Heart right ventricle (tissue), 16 donors: ENCODE measurements at regions not wholly inside any gene's neighbourhood (a gene's known extent, or its start where the extent isn't known, plus 50 kb on each side); places are given as distances from the start of the nearest gene placed in this dataset.
"Not testable (repeated sequence)": the region's sequence is repeated elsewhere in the genome, so short reads cannot be mapped to it uniquely, and the experiment has no call there.

Experiments used
- ATAC-seq, 8 donors: fragments of 200-7000 bp; cut with Tn5 transposase; one replicate each; pipeline ENCODE4 v1.9.1; 2020; ENCODE audit warnings: mild to moderate bottlenecking in 8 of 8, moderate library complexity in 8 of 8, moderate number of reproducible peaks in 1 of 8
- DNase-seq, 2 donors: peaks; one replicate each; pipeline ENCODE4 v3.0.0-alpha.2; 2020
- H3K27ac ChIP-seq, 10 donors: fragments of 200-600 bp; sonication (generic) in 2 of 10; one replicate each; pipeline versions ENCODE4 v1.5.0 to v1.8.0; 2020 to 2022; ENCODE audit warnings: mild to moderate bottlenecking in 3 of 10
- H3K27me3 ChIP-seq, 7 donors: fragments of 200-600 bp; one replicate each; pipeline ENCODE4 v1.8.0; 2021 to 2022; ENCODE audit warnings: mild to moderate bottlenecking in 2 of 7
- H3K36me3 ChIP-seq, 9 donors: fragments of 200-600 bp; sonication (generic) in 1 of 9; one replicate each; pipeline versions ENCODE4 v1.5.0 to v1.8.0; 2020 to 2022; ENCODE audit warnings: mild to moderate bottlenecking in 2 of 9
- H3K4me1 ChIP-seq, 9 donors: fragments of 200-600 bp; sonication (generic) in 1 of 9; one replicate each; pipeline versions ENCODE4 v1.5.0 to v1.8.0; 2020 to 2022; ENCODE audit warnings: mild to moderate bottlenecking in 4 of 9
- H3K4me3 ChIP-seq, 10 donors: fragments of 200-600 bp; sonication (generic) in 2 of 10; one replicate each; pipeline versions ENCODE4 v1.5.0 to v1.8.0; 2020 to 2022; ENCODE audit warnings: mild to moderate bottlenecking in 7 of 10, moderate library complexity in 2 of 10
- H3K9me3 ChIP-seq, 11 donors: fragments of 200-600 bp in 10 of 11; sonication (generic) in 2 of 11; one replicate each; pipeline versions ENCODE4 v1.5.0 to v1.8.0; 2013 to 2022; ENCODE audit warnings: mild to moderate bottlenecking in 2 of 11, control low read depth in 1 of 11, moderate library complexity in 1 of 11
- CTCF ChIP-seq, 9 donors: fragments of 200-600 bp; sonication (generic) in 2 of 9; IDR thresholded peaks; one replicate each; pipeline versions ENCODE4 v1.5.0 to v1.8.0; 2021 to 2022; ENCODE audit warnings: antibody characterized with exemption in 9 of 9, mild to moderate bottlenecking in 5 of 9, moderate library complexity in 1 of 9
- WGBS, 2 donors: extraction: QIAGEN DNeasy Blood & Tissue Kit; methylation state at CpG; one replicate each; pipeline ENCODE4 v1.1.7; 2013; ENCODE audit warnings: inconsistent platforms in 1 of 2; 5-methylcytosine and 5-hydroxymethylcytosine counted together
- intact Hi-C, 10 donors: fragments of 100-400 bp; cut with DNase I; formaldehyde crosslinking; loops; one replicate each; pipeline versions ENCODE4 v1.11.1 to v1.14.2; 2022
- donor health status: Arrhythmogenic right ventricular cardiomyopathy.
- donor health status: ischemic (EF 13 %, LVEDD 7.1; RV severe dilation, severe dysfunction).
- donor health status: healthy with polysubstance abuse.
- donor health status: DM: no; HTN: yes; CAD: no.
- donor health status: DM: no; HTN: no; CAD: no.
- donor health status: ischemic (EF 25% LVEDD 6.9; RV normal size, moderate dysfunction).
- donor health status: ischemic (EF 25% LVEDD 5.7; RV mildly dilated, moderate dysfunction).
- donor health status: healthy.
- donor health status: DM: yes; HTN: yes; CAD: no.
- donor health status: Ischemic cardiomyopathy.
- donor health status: ischemic (EF 35%, LVEDD 5.7; RV mildly dilated, moderate dysfunction).
- donor health status: nonischemic (EF 11% LVEDD 7.7; RV severe dilation, severe dysfunction).
- donor health status: DM: yes; HTN: yes; CAD: no.
- donor health status: PGD.
- donor health status: ischemic (EF 29% LVEDD 5.4; RV normal size, mild dysfunction).
- donor health status: nonischemic (EF 23%, LVEDD 6.1; RV moderate dilation, normal function).

- Histone ChIP-seq H3K9me3 (peaks cover 0 to 3% (median 0%) of the 10 kb centered on the region in 11 donors), H3K36me3 (no peaks in the 10 kb centered on the region), H3K4me3 (no peak overlapping the region), H3K27me3 (no peaks in the 10 kb centered on the region), H3K27ac (no peak overlapping the region), H3K4me1 (no peaks in the 10 kb centered on the region)
- WGBS, 2 donors, result 89 to 93% methylated on average over 16 of the region's 16 CpGs
- DNase-seq (no peak), ATAC-seq (no peak)
- no peak for TF ChIP-seq CTCF (IDR thresholded peaks at IDR 0.05)
- intact Hi-C loops, result no loop called here
Measured at GRCh38 chr5:18732556-18733479, 1098.6 kb downstream of the TAF11L14 start.

- WGBS, 2 donors, result 69 to 71% methylated on average over 2 of the region's 2 CpGs
- Histone ChIP-seq H3K4me1 (no peaks in the 10 kb centered on the region), H3K36me3 (no peaks in the 10 kb centered on the region), H3K27me3 (no peaks in the 10 kb centered on the region), H3K9me3 (peaks cover 0 to 3% (median 0%) of the 10 kb centered on the region in 11 donors), H3K4me3 (no peak overlapping the region), H3K27ac (no peak overlapping the region)
- no peak for DNase-seq
- intact Hi-C loops, result no loop called here
- no peak for TF ChIP-seq CTCF (IDR thresholded peaks at IDR 0.05)
- ATAC-seq, result no peak
Measured at GRCh38 chr5:18736051-18736398, 1101.8 kb downstream of the TAF11L14 start.

DNA sequence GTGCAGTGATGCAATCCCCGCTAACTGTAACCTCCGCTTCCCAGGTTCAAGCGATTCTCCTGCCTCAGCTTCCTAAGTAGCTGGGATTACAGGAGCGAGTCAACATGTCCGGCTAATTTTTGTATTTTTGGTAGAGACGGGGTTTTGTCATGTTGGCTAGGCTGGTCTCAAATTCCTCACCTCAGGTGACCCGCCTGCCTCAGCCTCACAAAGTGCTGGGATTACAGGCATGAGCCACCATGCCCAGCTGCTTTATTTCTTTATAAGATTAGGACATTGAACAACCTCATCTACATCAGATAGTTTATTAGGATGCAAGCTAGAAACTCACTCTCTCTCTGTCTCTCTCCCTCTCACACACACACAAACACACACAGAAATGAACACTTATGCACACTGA lies 1102.5 kb downstream of the TAF11L14 start:
- DNase-seq, ATAC-seq, H3K4me1 ChIP-seq, H3K27me3 ChIP-seq, intact Hi-C loops, H3K4me3 ChIP-seq, H3K36me3 ChIP-seq, H3K9me3 ChIP-seq, H3K27ac ChIP-seq: not testable (repeated sequence)
- 77 to 84% methylated on average over 7 of the region's 7 CpGs for WGBS, 2 donors

- DNase-seq, result no peak
- H3K27me3 ChIP-seq, result no peaks in the 10 kb centered on the region
- intact Hi-C loops, result no loop called here
Measured at GRCh38 chr5:18740301-18740700, 1106.0 kb downstream of the TAF11L14 start.

More at GRCh38 chr5:18740301-18740700, 1106.0 kb downstream of the TAF11L14 start:
- Histone ChIP-seq H3K4me1 (peaks cover 0 to 9% (median 0%) of the 10 kb centered on the region in 9 donors), H3K4me3 (no peak overlapping the region), H3K9me3 (no peaks in the 10 kb centered on the region), H3K36me3 (no peaks in the 10 kb centered on the region), H3K27ac (no peak overlapping the region)
- no peak for ATAC-seq
- TF ChIP-seq CTCF (IDR thresholded peaks at IDR 0.05), result no peak
